RCC 7860 (cell line): ENCODE measurements at regions not wholly inside any gene's neighbourhood (a gene's known extent, or its start where the extent isn't known, plus 50 kb on each side); places are given as distances from the start of the nearest gene placed in this dataset.
"Not testable (repeated sequence)": the region's sequence is repeated elsewhere in the genome, so short reads cannot be mapped to it uniquely, and the experiment has no call there.

Experiments used
- DNase-seq: peaks from one replicate; pipeline ENCODE4 v3.0.0-alpha.2; 2015; ENCODE audit warnings: low spot score
- FAIRE-seq: peaks from 2 replicates; lab custom pipeline; 2012; peaks lifted over from hg19 to GRCh38; lab: Jason Lieb, UNC

GRCh38 chr11:96508861-96509260, 119.0 kb downstream of the JRKL start:
- no peak for FAIRE-seq

GRCh38 chr11:96520939-96521338, 131.1 kb downstream of the JRKL start:
- no peak for FAIRE-seq
- no peak for DNase-seq

More at GRCh38 chr11:96508861-96509260, 119.0 kb downstream of the JRKL start:
- DNase-seq = no peak

GRCh38 chr11:96523656-96524055, 133.8 kb downstream of the JRKL start:
- DNase-seq (no peak), FAIRE-seq (no peak)

GRCh38 chr11:96524475-96524874, 134.7 kb downstream of the JRKL start:
- FAIRE-seq (no peak), DNase-seq (no peak)

- FAIRE-seq = no peak
- DNase-seq = no peak
Observed at GRCh38 chr11:96530473-96530872, 140.7 kb downstream of the JRKL start.

GRCh38 chr11:96538104-96538503, 148.3 kb downstream of the JRKL start:
- DNase-seq (no peak), FAIRE-seq (no peak)

- DNase-seq = no peak
- no peak for FAIRE-seq
Observed at GRCh38 chr11:96538622-96539021, 148.8 kb downstream of the JRKL start.

- no peak for DNase-seq
- FAIRE-seq = no peak
Observed at GRCh38 chr11:96540875-96541274, 151.1 kb downstream of the JRKL start.

GRCh38 chr11:96543177-96543576, 153.4 kb downstream of the JRKL start:
- no peak for FAIRE-seq
- DNase-seq = no peak

- not testable (repeated sequence) for DNase-seq, FAIRE-seq
Observed at GRCh38 chr11:96545192-96545591, 155.4 kb downstream of the JRKL start.

GRCh38 chr11:96551136-96551535, 161.3 kb downstream of the JRKL start:
- FAIRE-seq = no peak
- no peak for DNase-seq

- DNase-seq = no peak
- no peak for FAIRE-seq
Observed at GRCh38 chr11:96554236-96554820, 164.5 kb downstream of the JRKL start.

GRCh38 chr11:96555826-96556225, 166.0 kb downstream of the JRKL start:
- DNase-seq, FAIRE-seq: not testable (repeated sequence)

GRCh38 chr11:96560727-96561126, 170.9 kb downstream of the JRKL start:
- DNase-seq, FAIRE-seq: not testable (repeated sequence)

GRCh38 chr11:96567176-96567575, 177.4 kb downstream of the JRKL start:
- DNase-seq (no peak), FAIRE-seq (no peak)

- FAIRE-seq = no peak
- no peak for DNase-seq
Observed at GRCh38 chr11:96567667-96568066, 177.9 kb downstream of the JRKL start.

GRCh38 chr11:96576383-96576782, 186.6 kb downstream of the JRKL start:
- DNase-seq = no peak
- no peak for FAIRE-seq

- no peak for FAIRE-seq
- no peak for DNase-seq
Observed at GRCh38 chr11:96578379-96578778, 188.6 kb downstream of the JRKL start.

- FAIRE-seq (no peak), DNase-seq (no peak)
Observed at GRCh38 chr11:96579656-96580055, 189.8 kb downstream of the JRKL start.

- DNase-seq (no peak), FAIRE-seq (no peak)
Observed at GRCh38 chr11:96580476-96581040, 190.7 kb downstream of the JRKL start.

GRCh38 chr11:96585944-96586880, 196.4 kb downstream of the JRKL start:
- not testable (repeated sequence) for DNase-seq, FAIRE-seq

- FAIRE-seq, DNase-seq: not testable (repeated sequence)
Observed at GRCh38 chr11:96588793-96589192, 199.0 kb downstream of the JRKL start.
